CD4-positive, CD25-positive, alpha-beta regulatory T cell (primary cell): ENCODE measurements at regions not wholly inside any gene's neighbourhood (a gene's known extent, or its start where the extent isn't known, plus 50 kb on each side); places are given as distances from the start of the nearest gene placed in this dataset.

ENCODE experiments used
- ATAC-seq, 2 donors: fragments of 150-1000 bp; cut with Tn5 transposase; one replicate each; pipeline ENCODE4 v1.10.0; 2021; ENCODE audit warnings: low read depth in 2 of 2, moderate number of reproducible peaks in 2 of 2, moderate library complexity in 1 of 2
- DNase-seq, 3 donors: peaks; one replicate each; pipeline versions ENCODE4 v3.0.0 to v3.0.0-alpha.2; 2012 to 2022; ENCODE audit warnings: mixed read lengths in 1 of 3
- H3K27ac ChIP-seq: one replicate; pipeline ENCODE4 v1.7.0; 2013; ENCODE audit warnings: mild to moderate bottlenecking, low read length; ENCODE audit not compliant: insufficient read depth, poor library complexity, severe bottlenecking
- H3K27me3 ChIP-seq: one replicate; pipeline ENCODE4 v1.7.0; 2013; ENCODE audit warnings: low read length; ENCODE audit not compliant: control insufficient read depth, insufficient read depth
- H3K36me3 ChIP-seq: one replicate; pipeline ENCODE4 v1.7.0; 2013; ENCODE audit warnings: mild to moderate bottlenecking, low read length, moderate library complexity; ENCODE audit not compliant: control insufficient read depth, insufficient read depth
- H3K4me1 ChIP-seq: 2 replicates; pipeline ENCODE4 v1.7.0; 2013; ENCODE audit warnings: mild to moderate bottlenecking, low read length; ENCODE audit not compliant: insufficient read depth, control insufficient read depth, poor library complexity, severe bottlenecking
- H3K4me3 ChIP-seq: one replicate; pipeline ENCODE4 v1.7.0; 2013; ENCODE audit warnings: low read depth, mild to moderate bottlenecking, low read length, moderate library complexity
- H3K9me3 ChIP-seq, 2 experiments: 1 replicate in 1 of 2; 2 replicates in 1 of 2; pipeline ENCODE4 v1.7.0; 2013; ENCODE audit warnings: low read length in 2 of 2, mild to moderate bottlenecking in 1 of 2, moderate library complexity in 1 of 2; ENCODE audit not compliant: control insufficient read depth in 2 of 2
- H3K27ac Mint-ChIP-seq, 3 donors: one replicate each; pipeline ENCODE4 v1.8.0; 2020 to 2022; ENCODE audit warnings: mild to moderate bottlenecking in 3 of 3, mixed read lengths in 3 of 3, moderate library complexity in 2 of 3
- H3K27me3 Mint-ChIP-seq: one replicate; pipeline ENCODE4 v1.8.0; 2022; ENCODE audit warnings: mild to moderate bottlenecking, mixed read lengths
- H3K36me3 Mint-ChIP-seq: one replicate; pipeline ENCODE4 v1.8.0; 2020; ENCODE audit warnings: mixed read lengths
- H3K4me1 Mint-ChIP-seq, 4 donors: one replicate each; pipeline ENCODE4 v1.8.0; 2020 to 2022; ENCODE audit warnings: mixed read lengths in 4 of 4, mild to moderate bottlenecking in 1 of 4
- H3K4me3 Mint-ChIP-seq, 4 donors: one replicate each; pipeline ENCODE4 v1.8.0; 2020 to 2022; ENCODE audit warnings: mild to moderate bottlenecking in 4 of 4, mixed read lengths in 4 of 4, moderate library complexity in 3 of 4
- H3K9me3 Mint-ChIP-seq, 7 donors: one replicate each; pipeline ENCODE4 v1.8.0; 2020 to 2022; ENCODE audit warnings: mixed read lengths in 7 of 7, mild to moderate bottlenecking in 3 of 7, moderate library complexity in 2 of 7

DNA sequence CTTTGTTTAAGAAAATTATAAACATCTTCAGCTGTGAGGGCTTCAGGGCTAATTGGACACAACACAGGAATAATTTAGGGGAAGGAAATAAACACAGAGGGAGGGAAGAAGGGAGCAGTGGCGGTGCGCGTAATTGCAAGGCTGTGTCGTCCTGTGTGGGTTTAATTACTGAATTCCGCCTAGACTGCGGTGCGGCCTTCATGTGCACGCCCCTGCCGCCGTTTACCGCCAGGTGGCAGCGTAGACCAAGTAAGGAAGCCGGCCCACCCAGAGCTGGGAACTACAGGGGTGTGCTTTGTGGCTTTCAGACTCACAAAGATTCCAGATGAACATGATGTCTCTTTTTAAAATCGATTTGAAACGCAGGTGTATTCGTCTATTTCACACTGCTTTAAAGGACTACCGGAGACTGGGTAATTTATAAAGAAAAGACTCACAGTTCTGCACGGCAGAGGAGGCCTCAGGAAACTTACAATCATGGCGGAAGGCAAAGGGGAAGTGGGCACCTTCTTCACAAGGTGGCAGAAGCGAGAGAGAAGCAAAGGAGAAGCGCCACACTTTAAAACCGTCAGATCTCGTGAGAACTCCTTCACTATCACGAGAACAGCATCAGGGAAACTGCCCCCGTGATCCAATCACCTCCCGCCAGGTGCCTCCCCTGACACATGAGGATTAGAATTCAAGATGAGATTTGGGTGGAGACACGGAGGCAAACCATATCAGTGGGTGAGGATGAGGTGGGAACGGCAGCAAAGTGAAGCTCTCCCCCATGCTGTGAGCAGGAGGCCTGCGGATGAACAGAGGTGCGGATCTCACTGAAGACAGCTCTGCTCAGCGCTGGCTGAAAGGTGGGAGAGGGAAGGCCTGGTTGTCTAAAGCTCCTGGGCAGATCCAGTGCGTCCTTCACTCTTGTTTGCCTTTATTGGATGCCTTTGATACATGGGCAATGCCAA lies 222.0 kb upstream of the PDE10A start:
- H3K27ac ChIP-seq, result no peak overlapping the region
- DNase-seq (peak; percentile 12 to 72 (median 21)), ATAC-seq (peak in 1 of 2 donors; percentile 71)
- no peaks in the 10 kb centered on the region for H3K36me3 Mint-ChIP-seq
- H3K36me3 ChIP-seq, result no peaks in the 10 kb centered on the region
- no peak overlapping the region for H3K4me3 Mint-ChIP-seq
- H3K9me3 Mint-ChIP-seq, result peaks cover 0 to 7% (median 0%) of the 10 kb centered on the region in 7 donors
- H3K27me3 ChIP-seq, result peaks cover 2% of the 10 kb centered on the region
- H3K4me1 Mint-ChIP-seq, result peaks cover 0 to 6% (median 1%) of the 10 kb centered on the region in 4 donors
- H3K27me3 Mint-ChIP-seq, result peaks cover 15% of the 10 kb centered on the region
- H3K27ac Mint-ChIP-seq, result no peak overlapping the region
- no peaks in the 10 kb centered on the region for H3K4me1 ChIP-seq
- H3K9me3 ChIP-seq, result peaks cover 0 to 1% of the 10 kb centered on the region in 2 experiments
- H3K4me3 ChIP-seq, result no peak overlapping the region

DNA sequence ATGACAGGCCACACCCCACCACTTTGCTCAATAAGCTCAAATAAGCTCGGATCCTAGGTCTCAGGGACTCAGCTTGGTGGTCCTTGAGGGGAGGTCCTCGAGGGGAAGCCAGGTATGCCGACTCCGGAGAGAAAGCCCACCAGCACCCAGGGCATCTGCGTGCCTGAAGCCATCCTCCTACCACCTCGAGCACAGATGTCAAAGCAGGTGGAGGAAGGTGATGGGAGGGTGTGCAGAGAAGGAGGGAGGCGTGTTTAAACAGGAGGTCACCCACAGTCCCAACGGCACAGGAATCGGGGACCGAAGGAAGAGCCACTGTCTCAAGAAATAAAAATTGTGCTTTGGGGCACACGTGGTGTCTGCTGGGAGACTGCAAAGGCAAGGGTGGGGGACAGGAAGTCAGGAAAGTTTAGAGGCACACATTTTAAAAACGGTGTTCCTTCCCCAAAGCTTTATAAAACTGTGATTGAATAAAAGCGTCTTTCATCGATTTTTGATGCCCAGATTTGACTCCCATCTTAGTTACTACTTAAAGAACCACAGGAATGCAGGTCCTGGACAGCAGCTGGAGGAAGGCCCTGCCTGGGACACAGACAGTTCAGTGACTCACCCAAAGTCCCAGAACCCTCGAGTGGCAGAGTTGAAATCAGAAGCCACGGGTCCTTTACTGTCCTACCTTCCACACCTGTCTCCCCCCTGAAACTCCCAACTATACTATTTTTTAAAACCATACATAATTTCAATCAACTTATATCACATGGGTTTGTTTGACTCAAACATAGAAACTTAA lies 221.0 kb upstream of the PDE10A start:
- Histone ChIP-seq H3K27ac (no peak overlapping the region), H3K9me3 (peaks cover 0 to 1% of the 10 kb centered on the region in 2 experiments), H3K27me3 (no peaks in the 10 kb centered on the region), H3K36me3 (no peaks in the 10 kb centered on the region), H3K4me3 (no peak overlapping the region), H3K4me1 (no peaks in the 10 kb centered on the region)
- no peak overlapping the region for H3K4me3 Mint-ChIP-seq
- H3K36me3 Mint-ChIP-seq, result no peaks in the 10 kb centered on the region
- DNase-seq (no peak), ATAC-seq (no peak)
- H3K27me3 Mint-ChIP-seq, result peaks cover 15% of the 10 kb centered on the region
- no peak overlapping the region for H3K27ac Mint-ChIP-seq
- peaks cover 0 to 6% (median 1%) of the 10 kb centered on the region in 4 donors for H3K4me1 Mint-ChIP-seq
- H3K9me3 Mint-ChIP-seq, result peaks cover 0 to 7% (median 0%) of the 10 kb centered on the region in 7 donors

DNA sequence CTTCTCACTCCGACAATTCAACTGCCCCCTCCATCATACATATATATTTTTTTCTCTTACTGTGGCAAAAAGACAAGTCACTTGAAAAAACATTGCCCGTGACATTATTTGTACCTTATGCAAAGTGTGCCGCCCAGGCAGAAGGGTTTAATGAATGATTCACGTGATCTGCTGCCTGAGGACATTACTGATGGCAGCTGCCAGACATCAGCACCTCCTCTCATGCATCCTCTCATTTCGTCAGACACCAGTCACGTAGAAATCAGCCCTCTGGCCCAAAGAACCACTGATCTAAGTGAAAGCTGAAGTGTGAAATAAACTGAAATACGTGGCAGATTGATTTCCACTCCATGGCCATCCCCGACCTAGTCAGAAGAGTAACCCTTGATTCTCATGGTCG lies 218.8 kb upstream of the PDE10A start:
- H3K27ac Mint-ChIP-seq, result no peak overlapping the region

DNA sequence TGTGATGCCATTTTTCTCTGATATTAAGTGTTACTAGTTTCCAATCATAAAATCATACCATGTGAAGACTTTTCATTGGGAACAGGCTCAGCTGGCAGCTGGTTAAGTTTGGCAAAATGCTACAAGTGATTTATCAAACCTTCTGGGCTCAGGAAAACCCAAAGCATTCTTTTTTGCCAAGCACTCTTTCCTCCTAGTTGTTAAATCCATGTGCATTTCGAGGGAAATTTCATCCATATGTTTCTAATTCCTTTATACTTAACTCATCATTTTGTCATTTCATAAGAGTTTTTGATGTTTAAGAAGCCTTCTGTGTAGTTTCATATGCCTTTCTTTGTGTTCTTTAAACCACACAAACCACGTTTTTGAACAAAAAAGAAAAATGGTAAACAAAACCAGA lies 217.6 kb upstream of the PDE10A start:
- no peaks in the 10 kb centered on the region for H3K27me3 ChIP-seq
- no peak overlapping the region for H3K27ac ChIP-seq
- no peaks in the 10 kb centered on the region for H3K4me1 ChIP-seq
- H3K4me3 ChIP-seq, result no peak overlapping the region
- Mint-ChIP-seq H3K9me3 (peaks cover 0 to 1% (median 0%) of the 10 kb centered on the region in 7 donors), H3K27ac (no peak overlapping the region), H3K4me1 (peaks cover 0 to 6% (median 1%) of the 10 kb centered on the region in 4 donors), H3K36me3 (no peaks in the 10 kb centered on the region), H3K4me3 (no peak overlapping the region), H3K27me3 (peaks cover 15% of the 10 kb centered on the region)
- H3K9me3 ChIP-seq, result no peaks in the 10 kb centered on the region
- no peaks in the 10 kb centered on the region for H3K36me3 ChIP-seq
- ATAC-seq (no peak), DNase-seq (no peak)

More for the DNA sequence above, 218.8 kb upstream of the PDE10A start:
- no peak for ATAC-seq
- Histone ChIP-seq H3K4me1 (no peaks in the 10 kb centered on the region), H3K36me3 (no peaks in the 10 kb centered on the region), H3K4me3 (no peak overlapping the region), H3K27me3 (no peaks in the 10 kb centered on the region), H3K27ac (no peak overlapping the region), H3K9me3 (no peaks in the 10 kb centered on the region)
- DNase-seq, result no peak
- Mint-ChIP-seq H3K4me1 (peaks cover 0 to 6% (median 1%) of the 10 kb centered on the region in 4 donors), H3K36me3 (no peaks in the 10 kb centered on the region), H3K9me3 (peaks cover 0 to 1% (median 0%) of the 10 kb centered on the region in 7 donors), H3K4me3 (no peak overlapping the region), H3K27me3 (peaks cover 15% of the 10 kb centered on the region)

DNA sequence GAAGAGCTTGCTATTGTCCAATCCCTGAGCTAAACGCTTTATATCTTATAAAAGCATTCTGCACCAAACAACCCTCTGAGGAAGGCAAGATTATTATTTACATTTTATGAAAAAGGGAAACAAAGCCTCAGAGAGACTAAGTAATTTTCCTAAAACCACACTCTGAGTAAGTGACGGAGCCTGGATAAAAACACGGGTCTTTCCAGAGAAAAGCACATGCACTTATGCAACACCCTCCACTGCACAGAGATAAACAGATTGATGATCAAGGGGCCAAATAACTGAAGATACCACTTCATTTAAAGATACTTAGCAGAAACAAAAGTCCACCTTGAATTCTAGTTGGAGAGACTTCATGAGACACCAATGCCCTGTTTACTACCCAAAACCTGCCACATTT lies 214.7 kb upstream of the PDE10A start:
- H3K27ac Mint-ChIP-seq, result no peak overlapping the region
- no peaks in the 10 kb centered on the region for H3K4me1 ChIP-seq
- H3K27ac ChIP-seq, result no peak overlapping the region
- no peak for ATAC-seq
- H3K27me3 Mint-ChIP-seq, result peaks cover 7% of the 10 kb centered on the region
- peaks cover 3% of the 10 kb centered on the region for H3K27me3 ChIP-seq
- H3K36me3 ChIP-seq, result no peaks in the 10 kb centered on the region
- DNase-seq, result no peak
- H3K36me3 Mint-ChIP-seq, result no peaks in the 10 kb centered on the region
- H3K4me1 Mint-ChIP-seq, result no peaks in the 10 kb centered on the region
- H3K9me3 ChIP-seq, result no peaks in the 10 kb centered on the region
- no peak overlapping the region for H3K4me3 ChIP-seq
- H3K4me3 Mint-ChIP-seq, result no peak overlapping the region
- peaks cover 0 to 1% (median 0%) of the 10 kb centered on the region in 7 donors for H3K9me3 Mint-ChIP-seq

DNA sequence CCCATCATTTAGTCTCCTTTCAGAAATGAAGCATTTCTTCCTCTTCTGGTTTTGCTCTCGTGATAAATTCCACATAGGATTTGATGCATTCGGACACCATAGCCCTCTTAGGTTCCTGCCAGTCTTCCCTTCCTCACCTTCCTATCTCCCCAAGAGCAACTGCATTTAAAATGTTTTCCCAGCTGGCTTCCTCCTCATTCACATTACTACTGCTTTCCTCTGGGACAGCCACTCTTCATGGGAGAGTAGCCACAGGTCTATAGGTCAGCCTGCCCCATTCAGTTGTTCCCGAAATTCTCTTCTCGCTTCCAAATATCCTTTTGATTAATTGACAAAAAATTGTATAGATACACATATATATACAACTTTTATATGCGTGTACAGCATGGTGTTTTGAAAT lies 214.2 kb upstream of the PDE10A start:
- peaks cover 7% of the 10 kb centered on the region for H3K27me3 Mint-ChIP-seq
- no peak overlapping the region for H3K4me3 ChIP-seq
- no peaks in the 10 kb centered on the region for H3K36me3 ChIP-seq
- no peak overlapping the region for H3K27ac ChIP-seq
- peaks cover 3% of the 10 kb centered on the region for H3K27me3 ChIP-seq
- ATAC-seq (no peak), DNase-seq (no peak)
- peaks cover 0 to 1% (median 0%) of the 10 kb centered on the region in 7 donors for H3K9me3 Mint-ChIP-seq
- H3K27ac Mint-ChIP-seq, result no peak overlapping the region
- no peaks in the 10 kb centered on the region for H3K4me1 Mint-ChIP-seq
- H3K36me3 Mint-ChIP-seq, result no peaks in the 10 kb centered on the region
- no peaks in the 10 kb centered on the region for H3K4me1 ChIP-seq
- H3K9me3 ChIP-seq, result no peaks in the 10 kb centered on the region
- no peak overlapping the region for H3K4me3 Mint-ChIP-seq

DNA sequence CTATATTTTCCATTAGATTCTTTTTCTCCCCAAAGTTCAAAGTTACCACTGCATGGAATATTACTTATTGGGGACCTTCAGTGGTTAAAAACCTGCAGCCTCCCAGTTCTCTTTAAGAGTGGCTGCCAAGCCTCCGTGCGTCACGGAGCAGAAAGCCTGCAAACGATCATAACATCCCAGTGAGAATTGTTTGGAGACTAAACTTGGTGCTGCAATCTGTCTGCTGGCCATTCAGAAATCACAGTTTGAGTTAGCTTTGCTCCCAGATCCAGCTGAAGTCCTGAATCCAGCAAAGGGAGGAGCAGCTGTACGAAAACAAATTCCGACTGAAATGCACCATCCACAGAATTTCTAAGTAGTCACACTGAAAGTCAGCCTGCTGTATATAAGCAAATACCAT lies 213.5 kb upstream of the PDE10A start:
- no peaks in the 10 kb centered on the region for H3K36me3 Mint-ChIP-seq
- Histone ChIP-seq H3K27ac (no peak overlapping the region), H3K4me3 (no peak overlapping the region), H3K9me3 (no peaks in the 10 kb centered on the region), H3K27me3 (peaks cover 3% of the 10 kb centered on the region), H3K4me1 (no peaks in the 10 kb centered on the region), H3K36me3 (no peaks in the 10 kb centered on the region)
- H3K4me1 Mint-ChIP-seq, result no peaks in the 10 kb centered on the region
- no peak overlapping the region for H3K27ac Mint-ChIP-seq
- H3K27me3 Mint-ChIP-seq, result peaks cover 5% of the 10 kb centered on the region
- ATAC-seq (no peak), DNase-seq (no peak)
- H3K9me3 Mint-ChIP-seq, result peaks cover 0 to 1% (median 0%) of the 10 kb centered on the region in 7 donors
- H3K4me3 Mint-ChIP-seq, result no peak overlapping the region
